OCI-LY7 (cell line): ENCODE measurements at regions not wholly inside any gene's neighbourhood (a gene's known extent, or its start where the extent isn't known, plus 50 kb on each side); places are given as distances from the start of the nearest gene placed in this dataset.

Experiments
- BruUV-seq: library from RNA; stranded (reverse); fragments of 400-500 nt; replicated peaks from 2 replicates; lab custom pipeline; 2021; lab: Mats Ljungman, UMichigan
- CTCF ChIA-PET: fragments of 300-600 bp; sonication (Branson Sonifier 250); formaldehyde crosslinking; loops from one replicate; lab custom pipeline; 2022; ENCODE audit warnings: antibody characterized with exemption; ENCODE audit not compliant: unreplicated experiment; lab: Charles Lee
- POLR2A ChIA-PET: fragments of 300-600 bp; sonication (Branson Sonifier 250); formaldehyde crosslinking; loops from one replicate; lab custom pipeline; 2022; ENCODE audit warnings: antibody characterized with exemption; lab: Charles Lee
- DNase-seq: peaks from one replicate; pipeline ENCODE4 v3.0.0-alpha.2; 2015; ENCODE audit warnings: low spot score
- H2AFZ ChIP-seq: fragments of 200-600 bp; sonication (generic), shearing (Covaris generic); 2 replicates; pipeline ENCODE4 v1.6.1; 2014; ENCODE audit warnings: mild to moderate bottlenecking, antibody characterized with exemption, low read length, moderate library complexity
- H3K27ac ChIP-seq: fragments of 200-600 bp; sonication (generic); 2 replicates; pipeline ENCODE4 v1.5.1; 2014; ENCODE audit warnings: mixed run types, low read depth, mild to moderate bottlenecking, moderate library complexity, low read length, inconsistent platforms; ENCODE audit not compliant: poor library complexity, severe bottlenecking
- H3K36me3 ChIP-seq: fragments of 200-600 bp; sonication (generic); 2 replicates; pipeline ENCODE4 v1.6.1; 2014; ENCODE audit warnings: mild to moderate bottlenecking, antibody characterized with exemption, low read length, moderate library complexity, mixed read lengths; ENCODE audit not compliant: insufficient read depth
- H3K4me1 ChIP-seq: fragments of 200-600 bp; sonication (generic); 2 replicates; pipeline ENCODE4 v1.5.1; 2014; ENCODE audit warnings: mild to moderate bottlenecking, low read length; ENCODE audit not compliant: insufficient read depth, poor library complexity, severe bottlenecking
- H3K4me2 ChIP-seq: fragments of 200-600 bp; sonication (generic); 2 replicates; pipeline ENCODE4 v1.6.1; 2014; ENCODE audit warnings: mild to moderate bottlenecking, low read length
- H3K4me3 ChIP-seq: fragments of 200-600 bp; sonication (generic); 2 replicates; pipeline ENCODE4 v1.5.1; 2014; ENCODE audit warnings: mild to moderate bottlenecking, low read depth, low read length; ENCODE audit not compliant: poor library complexity, severe bottlenecking
- H3K79me2 ChIP-seq: fragments of 200-600 bp; sonication (generic); 2 replicates; pipeline ENCODE4 v1.6.1; 2016; ENCODE audit warnings: low read depth, mild to moderate bottlenecking, low read length, moderate library complexity, mixed read lengths; ENCODE audit not compliant: insufficient read depth
- H3K9me2 ChIP-seq: fragments of 200-600 bp; sonication (generic); 2 replicates; pipeline ENCODE4 v1.6.1; 2016; ENCODE audit warnings: mild to moderate bottlenecking, low read length, mixed read lengths; ENCODE audit not compliant: insufficient read depth
- H3K9me3 ChIP-seq: fragments of 200-600 bp; sonication (generic); 2 replicates; pipeline ENCODE4 v1.6.1; 2014; ENCODE audit warnings: mild to moderate bottlenecking, mixed run types, low read length, mixed read lengths
- H4K20me1 ChIP-seq: fragments of 200-600 bp; sonication (generic); 2 replicates; pipeline ENCODE4 v1.6.1; 2014; ENCODE audit warnings: mild to moderate bottlenecking, antibody characterized with exemption, low read length, moderate library complexity, mixed read lengths; ENCODE audit not compliant: insufficient read depth
- CTCF ChIP-seq: fragments of 200-600 bp; sonication (generic); conservative IDR thresholded peaks from 2 replicates; pipeline ENCODE4 v1.5.1; 2014; ENCODE audit warnings: mild to moderate bottlenecking, antibody characterized with exemption, low read length, moderate library complexity, mixed read lengths
- EZH2phosphoT487 ChIP-seq: fragments of 200-600 bp; sonication (generic); IDR thresholded peaks from 2 replicates; pipeline ENCODE4 v1.6.1; 2018; ENCODE audit warnings: low read depth, borderline replicate concordance, mild to moderate bottlenecking, mixed run types, antibody characterized with exemption, low read length, moderate library complexity, mixed read lengths
- intact Hi-C: fragments of 100-400 bp; cut with micrococcal nuclease; formaldehyde crosslinking; loops from one replicate; pipeline ENCODE4 v1.10.0; 2022; ENCODE audit not compliant: unreplicated experiment

- Histone ChIP-seq H3K4me3 (no peak overlapping the region), H3K4me2 (no peak overlapping the region), H3K79me2 (no peaks in the 10 kb centered on the region), H4K20me1 (no peaks in the 10 kb centered on the region), H2AFZ (no peak overlapping the region), H3K36me3 (no peaks in the 10 kb centered on the region), H3K9me2 (no peaks in the 10 kb centered on the region), H3K4me1 (no peaks in the 10 kb centered on the region), H3K9me3 (no peaks in the 10 kb centered on the region), H3K27ac (no peak overlapping the region)
- ChIA-PET POLR2A (interaction anchor here (1.4 kb wide), 1 partner anchor 13 kb away, joined by 5 read pairs; no protein-coding TSS in a partner anchor), CTCF (interaction anchor here (0.6 kb wide), 1 partner anchor 39 kb away, joined by 3 read pairs; no protein-coding TSS in a partner anchor)
- no TSS peak for BruUV-seq
- TF ChIP-seq CTCF: no peak
- TF ChIP-seq EZH2phosphoT487: no peak
- intact Hi-C loops: no loop called here
- DNase-seq: no peak
Observed at GRCh38 chr2:181273986-181274385, 183.2 kb upstream of the ITGA4 start.

GRCh38 chr2:181275643-181276070 is 181.5 kb upstream of the ITGA4 start:
- H3K9me2 ChIP-seq: no peaks in the 10 kb centered on the region
- no peak for TF ChIP-seq EZH2phosphoT487
- H3K4me1 ChIP-seq: no peaks in the 10 kb centered on the region
- CTCF ChIA-PET: no interaction called here
- BruUV-seq: no TSS peak
- no peaks in the 10 kb centered on the region for H3K9me3 ChIP-seq
- no peaks in the 10 kb centered on the region for H3K79me2 ChIP-seq
- H4K20me1 ChIP-seq: no peaks in the 10 kb centered on the region
- no peaks in the 10 kb centered on the region for H3K36me3 ChIP-seq
- peak; percentile 5 for DNase-seq
- intact Hi-C loops: no loop called here
- POLR2A ChIA-PET: interaction anchor here (0.7 to 1.8 kb wide), 4 partner anchors 8 to 1874 kb away, joined by 3 to 5 read pairs (median 4); no protein-coding TSS in a partner anchor
- H3K4me3 ChIP-seq: no peak overlapping the region
- no peak overlapping the region for H3K27ac ChIP-seq
- H2AFZ ChIP-seq: no peak overlapping the region
- no peak overlapping the region for H3K4me2 ChIP-seq

GRCh38 chr2:181281206-181281832 is 175.9 kb upstream of the ITGA4 start:
- intact Hi-C loops: no loop called here
- no peak overlapping the region for H2AFZ ChIP-seq
- H3K36me3 ChIP-seq: no peaks in the 10 kb centered on the region
- no peak overlapping the region for H3K27ac ChIP-seq
- H4K20me1 ChIP-seq: no peaks in the 10 kb centered on the region
- H3K79me2 ChIP-seq: no peaks in the 10 kb centered on the region
- H3K9me3 ChIP-seq: no peaks in the 10 kb centered on the region
- H3K4me2 ChIP-seq: no peak overlapping the region
- no peak overlapping the region for H3K4me3 ChIP-seq
- no peaks in the 10 kb centered on the region for H3K4me1 ChIP-seq
- TF ChIP-seq CTCF (no peak), EZH2phosphoT487 (no peak)
- no TSS peak for BruUV-seq
- POLR2A ChIA-PET: interaction anchor here (0.6 kb wide), 1 partner anchor 397 kb away, joined by 3 read pairs; no protein-coding TSS in a partner anchor
- H3K9me2 ChIP-seq: no peaks in the 10 kb centered on the region
- no peak for DNase-seq
- CTCF ChIA-PET: no interaction called here
